OCI-LY7 (cell line): ENCODE measurements at regions not wholly inside any gene's neighbourhood (a gene's known extent, or its start where the extent isn't known, plus 50 kb on each side); places are given as distances from the start of the nearest gene placed in this dataset.

Experiments used
- BruUV-seq: library from RNA; stranded (reverse); fragments of 400-500 nt; replicated peaks from 2 replicates; lab custom pipeline; 2021; lab: Mats Ljungman, UMichigan
- CTCF ChIA-PET: fragments of 300-600 bp; sonication (Branson Sonifier 250); formaldehyde crosslinking; loops from one replicate; lab custom pipeline; 2022; ENCODE audit warnings: antibody characterized with exemption; ENCODE audit not compliant: unreplicated experiment; lab: Charles Lee
- POLR2A ChIA-PET: fragments of 300-600 bp; sonication (Branson Sonifier 250); formaldehyde crosslinking; loops from one replicate; lab custom pipeline; 2022; ENCODE audit warnings: antibody characterized with exemption; lab: Charles Lee
- DNase-seq: peaks from one replicate; pipeline ENCODE4 v3.0.0-alpha.2; 2015; ENCODE audit warnings: low spot score
- H2AFZ ChIP-seq: fragments of 200-600 bp; sonication (generic), shearing (Covaris generic); 2 replicates; pipeline ENCODE4 v1.6.1; 2014; ENCODE audit warnings: mild to moderate bottlenecking, antibody characterized with exemption, low read length, moderate library complexity
- H3K27ac ChIP-seq: fragments of 200-600 bp; sonication (generic); 2 replicates; pipeline ENCODE4 v1.5.1; 2014; ENCODE audit warnings: mixed run types, low read depth, mild to moderate bottlenecking, moderate library complexity, low read length, inconsistent platforms; ENCODE audit not compliant: poor library complexity, severe bottlenecking
- H3K36me3 ChIP-seq: fragments of 200-600 bp; sonication (generic); 2 replicates; pipeline ENCODE4 v1.6.1; 2014; ENCODE audit warnings: mild to moderate bottlenecking, antibody characterized with exemption, low read length, moderate library complexity, mixed read lengths; ENCODE audit not compliant: insufficient read depth
- H3K4me1 ChIP-seq: fragments of 200-600 bp; sonication (generic); 2 replicates; pipeline ENCODE4 v1.5.1; 2014; ENCODE audit warnings: mild to moderate bottlenecking, low read length; ENCODE audit not compliant: insufficient read depth, poor library complexity, severe bottlenecking
- H3K4me2 ChIP-seq: fragments of 200-600 bp; sonication (generic); 2 replicates; pipeline ENCODE4 v1.6.1; 2014; ENCODE audit warnings: mild to moderate bottlenecking, low read length
- H3K4me3 ChIP-seq: fragments of 200-600 bp; sonication (generic); 2 replicates; pipeline ENCODE4 v1.5.1; 2014; ENCODE audit warnings: mild to moderate bottlenecking, low read depth, low read length; ENCODE audit not compliant: poor library complexity, severe bottlenecking
- H3K79me2 ChIP-seq: fragments of 200-600 bp; sonication (generic); 2 replicates; pipeline ENCODE4 v1.6.1; 2016; ENCODE audit warnings: low read depth, mild to moderate bottlenecking, low read length, moderate library complexity, mixed read lengths; ENCODE audit not compliant: insufficient read depth
- H3K9me2 ChIP-seq: fragments of 200-600 bp; sonication (generic); 2 replicates; pipeline ENCODE4 v1.6.1; 2016; ENCODE audit warnings: mild to moderate bottlenecking, low read length, mixed read lengths; ENCODE audit not compliant: insufficient read depth
- H3K9me3 ChIP-seq: fragments of 200-600 bp; sonication (generic); 2 replicates; pipeline ENCODE4 v1.6.1; 2014; ENCODE audit warnings: mild to moderate bottlenecking, mixed run types, low read length, mixed read lengths
- H4K20me1 ChIP-seq: fragments of 200-600 bp; sonication (generic); 2 replicates; pipeline ENCODE4 v1.6.1; 2014; ENCODE audit warnings: mild to moderate bottlenecking, antibody characterized with exemption, low read length, moderate library complexity, mixed read lengths; ENCODE audit not compliant: insufficient read depth
- CTCF ChIP-seq: fragments of 200-600 bp; sonication (generic); conservative IDR thresholded peaks from 2 replicates; pipeline ENCODE4 v1.5.1; 2014; ENCODE audit warnings: mild to moderate bottlenecking, antibody characterized with exemption, low read length, moderate library complexity, mixed read lengths
- EZH2phosphoT487 ChIP-seq: fragments of 200-600 bp; sonication (generic); IDR thresholded peaks from 2 replicates; pipeline ENCODE4 v1.6.1; 2018; ENCODE audit warnings: low read depth, borderline replicate concordance, mild to moderate bottlenecking, mixed run types, antibody characterized with exemption, low read length, moderate library complexity, mixed read lengths
- intact Hi-C: fragments of 100-400 bp; cut with micrococcal nuclease; formaldehyde crosslinking; loops from one replicate; pipeline ENCODE4 v1.10.0; 2022; ENCODE audit not compliant: unreplicated experiment

GRCh38 chr5:17891881-17892280 is 257.6 kb downstream of the TAF11L14 start:
- Histone ChIP-seq H4K20me1 (no peaks in the 10 kb centered on the region), H3K4me2 (no peak overlapping the region), H3K4me3 (no peak overlapping the region), H3K4me1 (no peaks in the 10 kb centered on the region), H3K9me2 (no peaks in the 10 kb centered on the region), H3K27ac (no peak overlapping the region), H3K79me2 (no peaks in the 10 kb centered on the region), H3K36me3 (no peaks in the 10 kb centered on the region), H3K9me3 (no peaks in the 10 kb centered on the region), H2AFZ (no peak overlapping the region)
- TF ChIP-seq EZH2phosphoT487: no peak
- TF ChIP-seq CTCF: no peak
- ChIA-PET CTCF (no interaction called here), POLR2A (no interaction called here)
- no peak for DNase-seq
- BruUV-seq: no TSS peak
- intact Hi-C loops: no loop called here

- H3K4me2 ChIP-seq: no peak overlapping the region
- DNase-seq: no peak
- ChIA-PET POLR2A (no interaction called here), CTCF (no interaction called here)
- intact Hi-C loops: no loop called here
- H3K27ac ChIP-seq: no peak overlapping the region
- H2AFZ ChIP-seq: no peak overlapping the region
- no peaks in the 10 kb centered on the region for H3K9me3 ChIP-seq
- H3K4me1 ChIP-seq: no peaks in the 10 kb centered on the region
- no peaks in the 10 kb centered on the region for H3K36me3 ChIP-seq
- H3K9me2 ChIP-seq: no peaks in the 10 kb centered on the region
- H3K79me2 ChIP-seq: no peaks in the 10 kb centered on the region
- H3K4me3 ChIP-seq: no peak overlapping the region
- H4K20me1 ChIP-seq: no peaks in the 10 kb centered on the region
- TF ChIP-seq EZH2phosphoT487 (no peak), CTCF (no peak)
- BruUV-seq: no TSS peak
Measured at GRCh38 chr5:17893026-17893635, 258.9 kb downstream of the TAF11L14 start.

- H3K27ac ChIP-seq: no peak overlapping the region
- intact Hi-C loops: no loop called here
- H3K9me2 ChIP-seq: no peaks in the 10 kb centered on the region
- H3K36me3 ChIP-seq: no peaks in the 10 kb centered on the region
- no peaks in the 10 kb centered on the region for H3K4me1 ChIP-seq
- no peak overlapping the region for H2AFZ ChIP-seq
- CTCF ChIA-PET: no interaction called here
- no peaks in the 10 kb centered on the region for H4K20me1 ChIP-seq
- BruUV-seq: no TSS peak
- DNase-seq: no peak
- no peak for TF ChIP-seq CTCF
- TF ChIP-seq EZH2phosphoT487: no peak
- POLR2A ChIA-PET: interaction anchor here (0.5 kb wide), 1 partner anchor 455 kb away, joined by 5 read pairs; no protein-coding TSS in a partner anchor
- no peak overlapping the region for H3K4me2 ChIP-seq
- no peaks in the 10 kb centered on the region for H3K9me3 ChIP-seq
- no peak overlapping the region for H3K4me3 ChIP-seq
- H3K79me2 ChIP-seq: no peaks in the 10 kb centered on the region
Measured at GRCh38 chr5:17895288-17896033, 261.2 kb downstream of the TAF11L14 start.
